ENCODE measurements at regions not wholly inside any gene's neighbourhood (a gene's known extent, or its start where the extent isn't known, plus 50 kb on each side); places are given as distances from the start of the nearest gene placed in this dataset.

DNA sequence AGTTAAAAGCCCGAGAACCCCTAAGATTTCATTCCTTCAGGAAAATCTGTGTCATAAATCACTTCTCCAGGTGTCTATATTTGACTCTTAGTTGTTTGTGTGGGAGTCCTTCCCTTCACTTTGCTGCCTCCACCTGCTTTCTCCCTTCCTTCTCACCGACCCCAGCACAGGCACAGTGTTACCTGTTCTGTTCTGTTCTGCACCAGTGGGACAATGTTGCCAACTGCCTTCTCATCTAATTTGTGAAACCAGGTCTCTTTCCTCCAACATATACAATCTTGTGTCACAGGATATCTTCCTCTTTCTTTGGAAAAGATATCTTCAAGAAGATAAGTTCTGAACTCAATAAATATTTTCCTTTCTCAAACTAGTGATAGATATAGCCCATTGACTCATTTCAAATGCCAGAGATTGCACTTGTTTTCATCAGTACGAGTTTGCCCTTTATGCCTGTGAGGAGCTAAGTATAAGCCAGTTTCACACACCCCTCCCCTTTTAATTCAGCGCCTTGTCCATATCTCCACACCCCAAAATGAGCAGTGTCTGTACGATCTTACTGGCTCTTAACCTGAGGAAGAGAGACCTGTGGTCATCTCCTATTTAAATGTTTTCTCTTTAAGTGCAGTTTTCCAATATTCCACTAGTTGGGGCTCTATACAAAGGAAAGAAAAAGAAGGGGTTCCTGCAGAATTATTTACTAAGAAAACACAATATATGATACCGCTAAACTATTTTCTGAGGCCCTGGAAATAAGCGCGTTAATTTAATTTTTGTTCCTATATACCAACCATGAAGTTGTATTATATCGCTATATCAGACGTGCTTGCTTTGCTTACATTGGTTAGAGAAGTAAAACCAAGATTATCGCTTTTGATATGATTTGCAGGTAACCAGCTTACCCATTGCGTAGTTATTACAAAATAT, 81.6 kb upstream of the PREP start:
- intact Hi-C loops (cut with DNase I): no loop called here
- DNase-seq: no peak

DNA sequence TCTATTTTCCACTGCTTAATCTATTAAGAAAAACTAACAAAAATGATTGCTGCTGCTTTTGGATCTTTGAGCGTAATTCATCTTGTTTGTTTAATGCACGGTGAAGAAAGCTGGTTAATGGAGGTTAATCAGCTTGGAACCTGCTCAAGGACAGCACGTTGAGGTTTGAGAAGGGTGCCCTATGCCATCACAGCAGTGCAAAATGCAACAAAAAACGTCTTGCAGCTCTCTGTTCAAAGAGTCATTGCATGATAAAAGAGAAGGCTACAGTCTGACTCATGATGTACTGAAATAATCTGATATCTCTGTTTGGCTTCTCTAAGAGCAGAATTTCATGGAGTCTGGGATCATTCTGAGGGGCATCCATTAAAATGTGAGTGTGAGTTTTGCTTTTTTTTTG, 80.6 kb upstream of the PREP start:
- no peak for DNase-seq
- intact Hi-C loops (cut with DNase I): no loop called here

DNA sequence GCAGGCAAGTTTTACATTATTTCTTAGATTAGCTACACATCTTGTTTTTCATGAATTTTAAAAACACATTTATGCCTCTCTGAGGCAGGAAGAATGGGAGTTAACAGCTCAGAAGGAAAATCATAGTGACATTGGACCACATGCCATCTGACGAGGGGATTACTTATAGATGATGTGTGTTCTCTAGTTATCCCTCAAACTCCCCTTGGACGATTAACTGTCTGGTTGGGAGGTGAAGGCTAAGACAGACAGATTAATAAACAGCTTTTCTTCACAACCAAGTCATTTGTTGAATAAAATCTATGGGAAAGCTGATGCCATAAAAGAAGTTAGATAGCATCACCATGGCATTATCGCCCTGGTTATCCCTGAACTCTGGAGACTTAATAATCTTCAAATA, 80.0 kb upstream of the PREP start:
- no peak for DNase-seq
- intact Hi-C loops (cut with DNase I): no loop called here

DNA sequence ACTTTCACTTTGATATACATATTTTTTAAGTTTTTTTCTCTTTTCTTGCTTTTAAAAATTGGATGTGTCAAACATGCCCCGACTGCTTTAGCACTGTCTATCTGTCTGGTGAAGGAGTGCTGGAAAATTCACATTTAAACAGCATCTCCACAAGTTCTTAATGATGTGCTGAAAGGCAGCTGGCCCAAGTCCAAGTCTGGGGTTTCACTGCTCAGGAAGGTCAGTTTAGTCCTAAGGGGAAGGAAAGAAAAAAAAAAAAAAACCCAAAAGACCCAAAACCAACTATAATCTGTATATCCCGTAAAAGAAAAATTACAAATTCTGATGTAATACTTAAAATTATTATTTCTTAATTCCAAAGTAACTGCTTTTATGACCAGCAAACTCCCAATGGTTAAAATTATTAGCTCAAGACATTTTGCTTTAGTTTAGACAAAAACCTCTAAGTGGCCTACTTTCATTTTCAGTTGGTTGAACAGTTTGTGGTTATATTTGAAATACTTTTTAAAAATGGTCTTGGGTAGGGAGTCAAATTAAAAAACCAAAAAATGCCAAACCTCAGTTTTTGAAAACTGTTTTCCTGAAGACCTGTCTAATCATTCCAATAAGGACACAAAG, 79.5 kb upstream of the PREP start:
- intact Hi-C loops (cut with DNase I): no loop called here
- peak in 19 of 42 donors; percentile 10 to 55 (median 24) for DNase-seq

DNA sequence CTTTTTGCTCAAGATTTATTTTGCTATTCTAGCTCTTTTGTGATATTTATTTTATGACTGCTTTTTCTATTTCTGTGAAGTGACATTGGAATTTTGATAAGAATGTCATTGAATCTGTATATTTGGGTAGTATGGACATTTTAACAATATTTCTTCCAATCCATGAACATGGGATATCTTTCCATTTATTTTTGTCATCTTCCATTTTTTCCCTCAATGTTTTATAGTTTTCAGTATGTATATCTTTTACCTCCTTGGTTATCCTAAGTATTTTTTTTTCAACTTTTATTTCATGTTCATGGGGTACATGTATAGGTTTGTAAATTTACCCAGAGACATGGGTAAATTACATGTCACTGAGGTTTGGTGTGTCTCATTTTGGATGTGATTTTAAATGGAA, 74.1 kb upstream of the PREP start:
- DNase-seq: no peak
- intact Hi-C loops (cut with DNase I): no loop called here

DNA sequence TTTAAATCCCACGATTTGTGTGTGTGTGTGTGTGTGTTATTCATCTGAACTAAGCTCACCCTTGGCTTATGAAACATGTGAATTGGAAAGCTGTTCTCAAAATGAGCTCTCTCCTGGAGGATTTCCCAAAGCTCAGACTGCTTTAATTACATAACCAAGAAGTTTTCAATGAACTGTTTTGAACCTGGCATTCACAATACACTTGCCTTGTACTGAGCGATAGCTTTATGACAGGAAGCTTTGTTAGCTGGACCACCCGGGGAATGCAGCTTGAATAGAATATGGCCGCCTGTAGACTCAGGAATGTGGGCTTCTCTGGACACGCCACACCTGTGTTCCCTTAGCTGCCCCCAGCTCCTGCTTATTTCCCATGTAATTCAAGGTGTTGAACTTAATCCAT, 71.4 kb upstream of the PREP start:
- intact Hi-C loops (cut with DNase I): no loop called here
- DNase-seq: peak in 1 of 42 donors; percentile 3

DNA sequence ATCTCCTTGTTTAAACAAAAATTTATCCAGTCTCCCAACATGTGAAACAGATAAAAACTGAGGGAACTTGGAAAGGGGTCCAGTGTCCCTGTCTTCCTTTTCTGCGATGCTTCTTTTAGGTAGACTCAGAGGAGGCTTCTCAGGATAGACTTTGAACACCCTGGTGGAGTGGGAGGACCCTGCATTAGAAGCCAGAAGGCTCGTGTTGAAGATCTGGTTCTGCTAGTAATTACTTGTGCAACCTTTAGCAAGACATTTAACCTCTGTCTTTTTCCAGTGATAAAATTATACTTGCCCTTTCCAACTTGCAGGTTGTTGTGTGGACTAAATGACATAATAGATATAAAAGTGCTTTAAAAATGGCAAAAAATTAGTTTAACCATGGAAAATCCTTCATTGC, 67.1 kb upstream of the PREP start:
- intact Hi-C loops (cut with DNase I): no loop called here
- no peak for DNase-seq

DNA sequence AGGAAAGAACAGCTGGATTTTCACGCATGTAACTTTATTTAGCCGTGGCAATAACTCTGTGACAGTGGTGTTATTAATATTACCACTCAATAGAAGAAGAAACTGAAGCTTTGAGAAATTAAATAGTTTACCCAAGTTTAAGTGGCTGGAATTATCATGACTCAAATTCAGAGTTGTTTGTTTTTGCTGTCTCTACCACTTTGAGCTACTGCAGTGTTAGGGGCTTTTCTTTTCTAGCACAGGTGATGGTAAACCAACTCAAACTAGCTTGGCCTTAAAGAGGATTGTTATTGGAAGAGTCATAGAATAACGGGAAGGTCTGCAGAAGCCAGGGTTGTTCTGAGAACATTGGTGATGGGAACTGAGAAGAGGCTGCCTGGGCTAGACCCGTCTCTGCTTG, 66.0 kb upstream of the PREP start:
- no peak for DNase-seq
- intact Hi-C loops (cut with DNase I): no loop called here

DNA sequence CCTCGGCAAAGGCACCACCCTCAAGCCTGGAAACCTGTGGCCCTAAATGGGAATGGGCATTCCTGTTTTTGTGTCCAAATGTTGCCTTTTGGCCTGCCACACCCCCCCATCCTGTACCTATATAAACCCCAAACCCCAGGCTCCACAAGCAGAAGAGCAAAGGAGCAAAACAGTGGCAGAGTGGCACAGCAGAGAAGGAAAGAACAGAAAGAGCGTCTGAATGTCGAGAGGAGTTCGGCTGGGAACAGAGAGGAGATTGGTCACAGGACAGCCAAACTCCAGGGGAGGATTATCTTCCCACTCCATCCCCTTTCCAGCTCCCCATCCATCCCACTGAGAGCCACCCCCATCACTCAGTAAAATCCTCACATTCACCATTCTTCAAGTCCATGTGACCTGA, 58.0 kb upstream of the PREP start:
- DNase-seq: no peak
- intact Hi-C loops (cut with DNase I): no loop called here

DNA sequence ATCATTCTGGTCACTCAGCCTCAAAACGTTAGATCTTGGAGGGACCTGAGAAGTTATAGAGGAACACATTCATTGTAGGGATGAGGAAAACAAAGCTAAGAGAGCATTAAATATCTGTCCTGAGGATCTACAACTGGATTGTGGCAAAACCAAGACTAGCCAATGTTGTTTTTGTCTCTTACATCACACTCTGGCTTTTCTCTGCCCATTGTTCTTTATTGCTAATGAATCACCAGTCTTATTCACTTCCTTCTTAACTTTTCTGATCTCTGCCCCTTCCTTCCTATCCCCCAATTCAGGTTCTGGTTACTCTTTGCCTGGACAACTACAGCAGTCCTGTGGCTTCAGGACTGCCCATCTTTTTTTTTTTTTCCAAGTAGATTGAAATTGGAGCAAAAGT, 57.0 kb upstream of the PREP start:
- DNase-seq: no peak
- intact Hi-C loops (cut with DNase I): no loop called here

DNA sequence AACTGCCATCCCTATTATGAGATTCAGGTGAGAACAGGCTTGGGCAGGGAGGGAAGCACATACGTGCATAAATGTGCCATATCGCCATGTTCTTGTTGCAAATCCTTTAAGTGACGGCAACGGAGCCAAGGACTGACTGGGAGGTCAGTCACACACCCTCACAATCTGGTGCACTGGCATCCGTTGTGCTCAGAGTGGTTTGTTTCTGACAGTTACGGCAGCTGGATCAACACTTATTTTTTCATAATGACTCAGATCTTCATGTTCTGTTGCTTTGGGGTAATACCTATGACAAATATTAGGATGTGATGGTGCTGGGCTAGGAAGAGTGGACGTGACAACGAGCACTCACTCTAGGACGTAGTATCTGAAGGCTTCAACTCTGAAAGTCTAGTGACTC, 56.2 kb upstream of the PREP start:
- no peak for DNase-seq
- intact Hi-C loops (cut with DNase I): no loop called here

DNA sequence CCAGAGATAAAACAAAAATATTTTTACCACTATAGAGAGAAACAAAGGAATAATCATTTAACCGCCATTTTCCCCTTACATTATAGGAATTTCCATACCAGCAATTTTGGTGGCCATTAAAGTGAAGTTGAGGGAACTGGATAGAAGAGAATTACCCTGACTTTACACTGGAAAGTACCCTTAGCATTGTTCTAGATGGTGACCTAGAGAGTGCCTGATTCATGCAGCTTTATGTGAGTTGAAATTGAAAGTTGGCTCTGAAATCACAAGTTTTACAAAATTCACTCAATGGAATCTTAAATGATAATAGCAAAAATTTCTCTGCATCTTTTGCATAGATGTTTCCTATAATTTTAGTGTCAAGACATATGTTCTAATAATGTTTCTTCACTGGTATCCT, 55.7 kb upstream of the PREP start:
- DNase-seq: no peak
- intact Hi-C loops (cut with DNase I): no loop called here

DNA sequence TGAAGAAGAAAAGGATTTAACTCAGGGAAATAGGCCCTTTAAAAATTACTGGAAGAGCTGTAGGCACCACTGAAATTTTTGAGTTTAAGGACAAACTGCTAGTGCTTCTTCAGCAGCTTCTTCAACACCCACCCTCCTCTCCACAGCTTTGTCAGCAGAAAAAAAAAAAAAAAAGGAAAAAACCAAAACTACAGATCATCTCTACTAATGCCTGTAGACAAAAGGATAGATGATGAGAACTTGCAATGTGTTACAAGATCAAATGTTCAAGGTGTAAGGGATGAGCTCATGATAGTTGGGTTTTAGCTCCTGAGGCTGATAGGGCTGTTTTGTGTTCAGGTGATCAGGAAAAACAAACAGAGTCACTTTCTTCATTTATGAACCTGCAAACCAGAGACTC, 55.2 kb upstream of the PREP start:
- DNase-seq: no peak
- intact Hi-C loops (cut with DNase I): no loop called here

DNA sequence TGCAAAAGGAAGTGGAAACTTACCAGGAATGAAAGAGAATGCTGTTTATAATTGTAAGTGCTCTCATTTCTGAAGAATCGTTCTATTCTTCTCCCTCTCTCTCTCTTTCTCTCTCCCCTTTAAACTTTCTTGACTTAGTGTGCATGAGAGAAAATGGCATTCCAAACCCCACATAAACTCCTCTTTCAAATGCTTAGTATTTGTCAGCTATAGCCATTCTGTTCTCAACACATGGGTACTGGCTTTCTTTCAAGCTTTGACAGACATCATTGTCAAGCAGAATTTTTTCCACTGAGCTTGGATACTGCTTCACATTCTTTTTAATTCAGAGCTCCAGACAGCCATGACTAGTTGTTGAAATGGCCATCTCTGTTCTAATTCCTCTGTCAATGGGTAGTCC, 51.1 kb upstream of the PREP start:
- peak in 2 of 42 donors; percentile 10 to 14 for DNase-seq
- intact Hi-C loops (cut with DNase I): no loop called here

DNA sequence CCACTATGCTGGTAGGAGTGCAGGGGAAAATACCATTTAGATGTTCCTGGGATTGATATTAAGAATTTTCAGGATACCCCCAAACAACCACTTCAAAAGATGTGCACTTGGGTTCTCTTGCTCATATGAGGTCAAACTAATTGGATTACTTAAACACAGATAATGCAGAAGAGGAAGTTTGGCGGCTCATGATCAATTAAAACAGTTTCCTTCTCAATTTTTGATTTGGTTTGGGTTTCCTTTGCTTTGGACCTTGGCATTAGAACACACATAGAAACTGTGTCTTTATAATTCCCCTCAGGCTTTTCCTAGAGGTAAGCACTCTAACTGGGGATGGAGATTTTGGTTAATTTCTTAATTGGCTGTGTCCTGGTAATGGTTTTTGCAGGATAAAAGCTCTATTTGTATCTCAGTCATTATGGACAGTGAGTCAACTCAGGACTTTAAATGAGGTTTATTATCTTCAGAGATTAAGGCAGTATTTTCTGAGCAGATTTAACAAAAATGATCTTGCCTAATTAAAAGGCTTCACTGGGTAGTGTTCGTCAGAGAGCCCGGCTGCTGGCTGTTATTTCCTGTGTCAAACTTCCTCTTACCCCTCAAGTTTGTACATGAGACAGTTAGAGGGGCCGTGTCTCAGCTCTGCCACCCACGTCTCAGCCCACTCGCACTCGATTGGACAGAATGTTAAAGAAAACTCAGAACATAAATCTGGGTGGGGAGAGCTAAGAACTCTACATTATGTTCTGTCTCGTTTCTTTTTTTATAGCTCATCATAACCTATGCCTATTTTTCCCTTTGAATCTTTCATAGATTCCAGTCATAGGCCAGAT, 50.3 kb upstream of the PREP start:
- intact Hi-C loops (cut with DNase I): no loop called here
- peak in 19 of 42 donors; percentile 3 to 52 (median 13) for DNase-seq

All from head of caudate nucleus (tissue), 42 donors.